ENCODE measurements at regions not wholly inside any gene's neighbourhood (a gene's known extent, or its start where the extent isn't known, plus 50 kb on each side); places are given as distances from the start of the nearest gene placed in this dataset.

DNA sequence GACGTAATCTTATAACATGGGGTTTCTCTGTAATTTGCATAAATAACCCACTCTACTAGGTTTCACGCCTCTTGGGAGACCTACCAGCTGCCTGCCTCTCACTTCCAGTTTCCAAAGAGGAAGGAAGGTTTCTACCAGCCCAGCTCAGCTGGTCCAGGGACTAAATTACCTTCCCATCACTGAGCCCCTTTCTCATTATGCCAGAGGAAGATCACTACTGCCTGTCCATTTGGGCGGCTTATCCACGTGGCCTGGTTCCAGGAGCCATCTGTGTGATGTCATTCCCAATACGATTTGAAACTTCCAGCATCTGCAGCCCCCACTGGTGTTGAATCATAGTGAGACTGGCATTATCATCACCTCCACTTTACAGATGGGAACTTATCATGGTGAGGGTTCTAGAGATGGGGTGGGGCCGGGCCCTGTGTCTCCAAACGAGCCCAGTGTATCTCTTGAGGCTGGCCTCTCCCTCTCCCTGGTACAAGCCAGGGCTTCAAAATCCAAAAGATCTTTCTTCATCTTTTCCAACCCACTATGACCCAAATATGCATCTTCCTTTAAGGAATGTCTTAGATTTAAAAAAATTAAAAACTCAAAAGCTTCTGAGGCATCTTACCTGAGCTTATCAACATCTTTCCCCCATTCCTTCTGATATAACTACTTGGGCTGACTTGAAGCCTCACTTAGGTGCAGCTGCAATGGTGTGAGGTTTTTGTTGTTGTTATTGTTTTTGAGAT is 140.8 kb downstream of the DDX1 start:
- Histone ChIP-seq H3K9me3 (no peaks in the 10 kb centered on the region), H3K36me3 (no peaks in the 10 kb centered on the region), H3K4me1 (peaks cover 18 to 34% (median 29%) of the 10 kb centered on the region in 4 donors), H3K27ac (no peak overlapping the region), H3K27me3 (no peaks in the 10 kb centered on the region), H3K4me3 (no peak overlapping the region)
- ATAC-seq (ENCODE audit: low FRiP score in 2 of 2) (no peak), DNase-seq (no peak)
- no peak for TF ChIP-seq EP300 (IDR thresholded peaks at IDR 0.05)
- no peak for TF ChIP-seq POLR2AphosphoS5 (IDR thresholded peaks at IDR 0.05)
- TF ChIP-seq, protein P1, sequence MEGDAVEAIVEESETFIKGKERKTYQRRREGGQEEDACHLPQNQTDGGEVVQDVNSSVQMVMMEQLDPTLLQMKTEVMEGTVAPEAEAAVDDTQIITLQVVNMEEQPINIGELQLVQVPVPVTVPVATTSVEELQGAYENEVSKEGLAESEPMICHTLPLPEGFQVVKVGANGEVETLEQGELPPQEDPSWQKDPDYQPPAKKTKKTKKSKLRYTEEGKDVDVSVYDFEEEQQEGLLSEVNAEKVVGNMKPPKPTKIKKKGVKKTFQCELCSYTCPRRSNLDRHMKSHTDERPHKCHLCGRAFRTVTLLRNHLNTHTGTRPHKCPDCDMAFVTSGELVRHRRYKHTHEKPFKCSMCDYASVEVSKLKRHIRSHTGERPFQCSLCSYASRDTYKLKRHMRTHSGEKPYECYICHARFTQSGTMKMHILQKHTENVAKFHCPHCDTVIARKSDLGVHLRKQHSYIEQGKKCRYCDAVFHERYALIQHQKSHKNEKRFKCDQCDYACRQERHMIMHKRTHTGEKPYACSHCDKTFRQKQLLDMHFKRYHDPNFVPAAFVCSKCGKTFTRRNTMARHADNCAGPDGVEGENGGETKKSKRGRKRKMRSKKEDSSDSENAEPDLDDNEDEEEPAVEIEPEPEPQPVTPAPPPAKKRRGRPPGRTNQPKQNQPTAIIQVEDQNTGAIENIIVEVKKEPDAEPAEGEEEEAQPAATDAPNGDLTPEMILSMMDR (IDR thresholded peaks at IDR 0.05), result no peak
- TF ChIP-seq POLR2A (IDR thresholded peaks at IDR 0.05), result no peak
- 70 to 78% methylated on average over 7 of the region's 7 CpGs for WGBS, 2 donors

DNA sequence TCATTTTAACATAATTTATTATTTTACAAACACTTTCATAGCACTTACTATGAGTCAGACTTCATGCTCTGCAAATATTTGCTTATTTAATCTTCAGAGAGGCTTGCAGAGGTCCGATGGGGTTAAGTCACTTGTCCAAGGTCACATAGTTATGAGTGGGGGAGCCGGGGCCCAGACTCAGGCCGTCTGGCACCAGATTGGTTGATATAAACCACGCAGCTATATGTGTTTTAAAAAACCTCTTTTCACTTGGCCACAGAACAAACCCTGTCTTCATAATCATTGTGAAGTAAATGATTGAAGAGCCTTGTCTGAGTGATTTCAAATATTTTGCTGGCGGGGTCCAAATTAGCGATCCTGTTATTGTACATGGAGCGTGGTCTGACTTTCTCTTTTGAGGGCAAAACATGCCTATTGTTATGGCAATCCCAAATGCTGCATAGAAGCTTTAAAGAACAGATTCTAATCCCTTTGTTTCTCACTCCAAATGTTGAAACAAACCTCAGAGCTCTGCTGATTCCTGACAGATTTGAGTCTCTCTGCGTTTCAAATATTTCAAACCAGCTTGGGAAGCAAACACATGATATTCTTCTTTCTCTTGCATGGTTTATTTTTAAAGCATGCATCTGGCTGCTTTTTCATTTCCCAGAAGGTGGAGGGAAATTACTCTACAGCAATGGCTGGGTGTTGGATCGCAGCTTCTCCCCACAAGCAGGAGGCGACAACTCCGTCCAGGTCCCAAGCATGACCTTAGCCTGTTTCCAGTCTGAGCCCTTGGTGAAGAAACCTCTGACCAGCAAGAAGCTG is 142.4 kb downstream of the DDX1 start:
- Histone ChIP-seq H3K4me3 (no peak overlapping the region), H3K27ac (no peak overlapping the region), H3K9me3 (no peaks in the 10 kb centered on the region), H3K4me1 (peaks cover 18 to 34% (median 29%) of the 10 kb centered on the region in 4 donors), H3K36me3 (no peaks in the 10 kb centered on the region), H3K27me3 (no peaks in the 10 kb centered on the region)
- peak; percentile 28 to 47 for ATAC-seq (ENCODE audit: low FRiP score in 2 of 2)
- TF ChIP-seq, protein P1 (IDR thresholded peaks at IDR 0.05), result no peak
- TF ChIP-seq EP300 (IDR thresholded peaks at IDR 0.05) (no peak), POLR2A (IDR thresholded peaks at IDR 0.05) (no peak), POLR2AphosphoS5 (IDR thresholded peaks at IDR 0.05) (no peak)
- no peak for DNase-seq
- 44 to 51% methylated on average over 11 of the region's 11 CpGs for WGBS, 2 donors

DNA sequence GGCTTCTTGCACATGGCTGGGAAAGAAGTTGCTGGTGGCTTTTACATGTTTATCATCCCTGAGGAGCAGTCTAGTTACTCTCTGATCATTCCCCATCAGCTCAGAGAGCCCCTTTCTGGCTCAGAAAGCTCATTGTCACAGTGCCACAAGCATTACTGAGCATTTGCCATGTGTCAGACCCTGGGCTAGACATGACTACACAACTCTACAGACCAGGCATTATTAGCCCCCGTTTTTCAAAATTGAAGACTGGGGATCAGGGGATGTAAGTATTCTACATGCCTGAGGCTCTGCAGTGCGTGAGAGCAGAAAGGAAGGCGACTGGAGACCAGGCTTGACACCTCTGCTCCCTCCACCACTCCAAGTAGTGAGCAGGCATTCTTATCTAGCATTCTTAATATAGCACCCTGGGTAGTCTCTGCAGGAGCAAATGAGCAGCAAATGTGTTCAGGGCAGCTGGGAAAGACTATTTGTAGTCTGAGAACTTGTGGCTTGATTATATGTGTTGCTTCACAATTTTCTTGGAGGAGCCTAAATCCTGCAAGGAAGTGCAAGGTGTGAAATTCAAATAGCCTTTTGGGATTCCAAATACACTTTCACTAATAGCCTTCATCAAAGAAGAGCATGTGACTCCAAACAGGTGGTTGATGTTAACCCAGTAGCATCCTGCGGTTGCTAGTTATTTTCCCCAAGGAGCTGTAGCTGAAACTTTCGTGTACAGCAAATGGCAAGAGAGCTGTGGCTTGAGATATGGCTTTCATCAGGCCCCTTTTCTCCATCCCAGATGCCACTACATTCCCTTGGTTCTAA is 143.2 kb downstream of the DDX1 start:
- Histone ChIP-seq H3K4me3 (no peak overlapping the region), H3K27me3 (no peaks in the 10 kb centered on the region), H3K27ac (no peak overlapping the region), H3K36me3 (no peaks in the 10 kb centered on the region), H3K4me1 (peaks cover 18 to 34% (median 29%) of the 10 kb centered on the region in 4 donors), H3K9me3 (no peaks in the 10 kb centered on the region)
- TF ChIP-seq POLR2AphosphoS5 (IDR thresholded peaks at IDR 0.05) (no peak), EP300 (IDR thresholded peaks at IDR 0.05) (no peak), POLR2A (IDR thresholded peaks at IDR 0.05) (no peak)
- TF ChIP-seq, protein P1 (IDR thresholded peaks at IDR 0.05), result no peak
- ATAC-seq (ENCODE audit: low FRiP score in 2 of 2) (no peak), DNase-seq (no peak)
- WGBS, 2 donors, result 66 to 72% methylated on average over 5 of the region's 5 CpGs

- H3K27me3 ChIP-seq, result no peaks in the 10 kb centered on the region
- peaks cover 11 to 26% (median 21%) of the 10 kb centered on the region in 4 donors for H3K4me1 ChIP-seq
- H3K27ac ChIP-seq, result no peak overlapping the region
- TF ChIP-seq POLR2A (IDR thresholded peaks at IDR 0.05) (no peak), EP300 (IDR thresholded peaks at IDR 0.05) (no peak), POLR2AphosphoS5 (IDR thresholded peaks at IDR 0.05) (no peak)
- TF ChIP-seq, protein P1 (IDR thresholded peaks at IDR 0.05), result no peak
- H3K9me3 ChIP-seq, result no peaks in the 10 kb centered on the region
- ATAC-seq (ENCODE audit: low FRiP score in 2 of 2) (no peak), DNase-seq (no peak)
- H3K36me3 ChIP-seq, result no peaks in the 10 kb centered on the region
- 89 to 92% methylated on average over 6 of the region's 6 CpGs for WGBS, 2 donors
- no peak overlapping the region for H3K4me3 ChIP-seq
These were observed 144.0 kb downstream of the DDX1 start for GRCh38 chr2:15735484-15736326.
